DOHH2 (cell line): ENCODE measurements at regions not wholly inside any gene's neighbourhood (a gene's known extent, or its start where the extent isn't known, plus 50 kb on each side); places are given as distances from the start of the nearest gene placed in this dataset.

Experiments
- EZH2phosphoT487 ChIP-seq: fragments of 200-600 bp; sonication (generic); IDR thresholded peaks from 2 replicates; pipeline ENCODE4 v1.6.1; 2017; ENCODE audit warnings: borderline replicate concordance, mild to moderate bottlenecking, antibody characterized with exemption, low read length, moderate library complexity, mixed read lengths
- TF ChIP-seq, protein P1 (sequence below): fragments of 200-600 bp; sonication (generic); IDR thresholded peaks from one replicate; pipeline ENCODE4 v1.5.1; 2014; ENCODE audit warnings: antibody characterized with exemption, mild to moderate bottlenecking, low read depth, low read length; ENCODE audit not compliant: poor library complexity, severe bottlenecking

DNA sequence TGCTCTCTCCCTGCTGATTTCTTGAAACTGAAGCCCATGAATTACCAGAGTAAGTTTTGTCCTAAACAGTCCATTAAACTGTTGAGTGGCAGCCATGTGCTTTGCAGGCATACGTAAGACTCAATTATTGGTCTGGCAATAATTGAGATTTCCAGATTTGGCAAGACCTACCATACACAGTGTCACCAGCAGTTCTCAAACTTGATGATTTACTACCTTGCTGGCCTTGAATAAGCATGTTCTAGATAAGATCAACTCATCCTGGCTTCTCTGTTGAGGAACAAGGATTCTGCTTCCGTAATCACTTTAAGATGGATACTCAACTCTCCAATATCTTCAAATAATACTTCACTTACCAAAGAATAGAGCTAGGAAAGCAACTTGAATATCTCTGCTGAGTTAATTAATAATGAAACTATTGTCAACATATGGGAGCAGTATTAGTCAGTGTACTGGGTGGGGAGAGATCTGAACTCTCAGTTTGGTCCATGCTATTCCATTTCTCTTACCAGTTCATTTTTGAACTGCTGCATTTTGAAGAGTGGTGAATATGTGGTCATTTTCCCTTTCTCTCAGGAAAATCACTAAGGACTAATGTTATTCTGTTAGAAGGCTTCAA, 181.4 kb downstream of the IPMK start:
- TF ChIP-seq, protein P1, sequence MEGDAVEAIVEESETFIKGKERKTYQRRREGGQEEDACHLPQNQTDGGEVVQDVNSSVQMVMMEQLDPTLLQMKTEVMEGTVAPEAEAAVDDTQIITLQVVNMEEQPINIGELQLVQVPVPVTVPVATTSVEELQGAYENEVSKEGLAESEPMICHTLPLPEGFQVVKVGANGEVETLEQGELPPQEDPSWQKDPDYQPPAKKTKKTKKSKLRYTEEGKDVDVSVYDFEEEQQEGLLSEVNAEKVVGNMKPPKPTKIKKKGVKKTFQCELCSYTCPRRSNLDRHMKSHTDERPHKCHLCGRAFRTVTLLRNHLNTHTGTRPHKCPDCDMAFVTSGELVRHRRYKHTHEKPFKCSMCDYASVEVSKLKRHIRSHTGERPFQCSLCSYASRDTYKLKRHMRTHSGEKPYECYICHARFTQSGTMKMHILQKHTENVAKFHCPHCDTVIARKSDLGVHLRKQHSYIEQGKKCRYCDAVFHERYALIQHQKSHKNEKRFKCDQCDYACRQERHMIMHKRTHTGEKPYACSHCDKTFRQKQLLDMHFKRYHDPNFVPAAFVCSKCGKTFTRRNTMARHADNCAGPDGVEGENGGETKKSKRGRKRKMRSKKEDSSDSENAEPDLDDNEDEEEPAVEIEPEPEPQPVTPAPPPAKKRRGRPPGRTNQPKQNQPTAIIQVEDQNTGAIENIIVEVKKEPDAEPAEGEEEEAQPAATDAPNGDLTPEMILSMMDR, result no peak
- no peak for TF ChIP-seq EZH2phosphoT487
